ENCODE measurements at regions not wholly inside any gene's neighbourhood (a gene's known extent, or its start where the extent isn't known, plus 50 kb on each side); places are given as distances from the start of the nearest gene placed in this dataset.

DNA sequence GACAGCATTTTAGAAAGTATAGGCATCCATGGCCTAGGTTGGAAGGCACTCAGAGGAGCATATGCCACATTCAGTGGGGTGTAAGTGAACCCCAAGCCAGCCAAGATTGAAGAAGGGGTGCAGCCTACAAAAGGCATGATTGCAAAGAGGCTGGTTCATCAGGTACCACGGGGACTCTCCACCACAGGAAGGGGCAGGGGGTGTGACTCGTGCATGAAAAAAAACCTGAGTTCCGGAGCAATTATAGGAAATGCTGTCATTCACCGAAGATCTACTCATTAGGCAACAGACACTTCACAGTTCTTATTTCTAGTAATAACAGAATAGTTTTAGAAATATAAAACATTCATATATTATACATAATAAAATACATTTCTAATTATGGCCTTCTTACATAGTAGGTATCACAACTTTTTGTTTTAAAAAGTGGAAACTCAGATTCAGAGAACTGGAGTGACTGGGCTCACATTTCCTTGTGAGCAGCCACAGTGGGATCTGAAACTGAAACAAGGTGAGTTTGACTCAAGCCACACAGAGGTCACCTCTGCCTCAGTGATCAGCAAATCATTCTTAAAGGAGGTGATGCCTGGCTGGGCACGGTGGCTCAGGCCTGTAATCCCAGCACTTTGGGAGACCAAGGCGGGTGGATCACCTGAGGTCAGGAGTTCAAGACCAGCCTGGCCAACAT, 188.4 kb upstream of the GYPC start:
- Histone ChIP-seq H3K27ac (no peak overlapping the region), H3K27me3 (peaks cover 0 to 4% (median 0%) of the 10 kb centered on the region in 3 donors), H3K9me3 (no peaks in the 10 kb centered on the region), H3K4me3 (no peak overlapping the region), H3K4me1 (no peaks in the 10 kb centered on the region), H3K36me3 (no peaks in the 10 kb centered on the region)
- intact Hi-C loops (cut with DNase I; ENCODE audit: low total_unique reads) = no loop called here
- no peak for DNase-seq
- no peak for TF ChIP-seq POLR2AphosphoS5 (IDR thresholded peaks at IDR 0.05)
- no peak for TF ChIP-seq EP300 (IDR thresholded peaks at IDR 0.05)
- TF ChIP-seq, protein P1, sequence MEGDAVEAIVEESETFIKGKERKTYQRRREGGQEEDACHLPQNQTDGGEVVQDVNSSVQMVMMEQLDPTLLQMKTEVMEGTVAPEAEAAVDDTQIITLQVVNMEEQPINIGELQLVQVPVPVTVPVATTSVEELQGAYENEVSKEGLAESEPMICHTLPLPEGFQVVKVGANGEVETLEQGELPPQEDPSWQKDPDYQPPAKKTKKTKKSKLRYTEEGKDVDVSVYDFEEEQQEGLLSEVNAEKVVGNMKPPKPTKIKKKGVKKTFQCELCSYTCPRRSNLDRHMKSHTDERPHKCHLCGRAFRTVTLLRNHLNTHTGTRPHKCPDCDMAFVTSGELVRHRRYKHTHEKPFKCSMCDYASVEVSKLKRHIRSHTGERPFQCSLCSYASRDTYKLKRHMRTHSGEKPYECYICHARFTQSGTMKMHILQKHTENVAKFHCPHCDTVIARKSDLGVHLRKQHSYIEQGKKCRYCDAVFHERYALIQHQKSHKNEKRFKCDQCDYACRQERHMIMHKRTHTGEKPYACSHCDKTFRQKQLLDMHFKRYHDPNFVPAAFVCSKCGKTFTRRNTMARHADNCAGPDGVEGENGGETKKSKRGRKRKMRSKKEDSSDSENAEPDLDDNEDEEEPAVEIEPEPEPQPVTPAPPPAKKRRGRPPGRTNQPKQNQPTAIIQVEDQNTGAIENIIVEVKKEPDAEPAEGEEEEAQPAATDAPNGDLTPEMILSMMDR (IDR thresholded peaks at IDR 0.05) = no peak
- TF ChIP-seq POLR2A (IDR thresholded peaks at IDR 0.05) = no peak
- 67 to 79% (median 73%) methylated on average over 6 of the region's 6 CpGs for WGBS, 5 donors

DNA sequence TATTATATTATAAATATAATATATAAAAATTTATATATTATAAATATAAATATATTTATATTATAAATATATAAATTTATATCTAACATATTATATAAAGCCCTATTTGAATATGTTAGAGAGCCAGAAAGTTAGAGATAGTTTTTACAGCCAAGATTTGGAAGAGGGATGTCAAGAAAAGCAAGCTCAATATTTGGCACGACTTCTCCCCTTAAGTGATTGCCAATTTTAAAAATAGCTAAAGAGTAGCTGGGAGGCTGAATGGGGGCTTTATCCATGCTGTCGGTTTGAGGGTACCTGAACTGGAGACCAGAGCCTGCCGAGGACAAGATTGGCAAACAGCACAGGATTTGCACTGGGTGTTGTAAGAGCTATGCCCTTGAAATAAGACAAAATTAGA, 180.9 kb upstream of the GYPC start:
- H3K27ac ChIP-seq = no peak overlapping the region
- TF ChIP-seq EP300 (IDR thresholded peaks at IDR 0.05) (no peak), POLR2A (IDR thresholded peaks at IDR 0.05) (no peak), POLR2AphosphoS5 (IDR thresholded peaks at IDR 0.05) (no peak)
- TF ChIP-seq, protein P1 (IDR thresholded peaks at IDR 0.05) = no peak
- H3K4me1 ChIP-seq = no peaks in the 10 kb centered on the region
- no peaks in the 10 kb centered on the region for H3K27me3 ChIP-seq
- H3K36me3 ChIP-seq = no peaks in the 10 kb centered on the region
- no peak overlapping the region for H3K4me3 ChIP-seq
- no peak for DNase-seq
- 67 to 80% (median 69%) methylated on average over 3 of the region's 3 CpGs for WGBS, 5 donors
- H3K9me3 ChIP-seq = peaks cover 0 to 8% (median 3%) of the 10 kb centered on the region in 4 donors
- intact Hi-C loops (cut with DNase I; ENCODE audit: low total_unique reads) = no loop called here

DNA sequence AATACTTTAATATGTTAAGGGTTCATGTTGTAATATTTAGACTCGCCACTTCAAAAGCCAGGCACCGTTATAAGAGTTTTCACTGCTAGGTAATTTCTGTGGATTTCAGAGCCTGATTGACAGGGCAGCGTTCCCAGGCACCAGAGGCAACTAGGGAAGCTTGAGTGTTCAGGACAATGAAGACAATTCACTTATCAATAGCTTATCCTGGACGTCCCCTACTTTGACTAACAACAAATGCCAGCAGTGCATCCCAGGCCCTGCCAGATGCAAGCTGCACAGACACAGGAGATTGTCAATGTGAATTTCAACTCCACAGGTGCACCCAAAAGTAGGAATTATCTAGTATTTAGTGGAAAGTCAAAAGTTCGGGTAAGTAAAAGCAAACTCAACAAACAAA, 179.3 kb upstream of the GYPC start:
- Histone ChIP-seq H3K27ac (no peak overlapping the region), H3K4me1 (no peaks in the 10 kb centered on the region), H3K9me3 (peaks cover 0 to 8% (median 3%) of the 10 kb centered on the region in 4 donors), H3K36me3 (no peaks in the 10 kb centered on the region), H3K27me3 (no peaks in the 10 kb centered on the region), H3K4me3 (no peak overlapping the region)
- no peak for DNase-seq
- intact Hi-C loops (cut with DNase I; ENCODE audit: low total_unique reads) = no loop called here
- 48 to 63% (median 53%) methylated on average over 5 of the region's 5 CpGs for WGBS, 5 donors
- TF ChIP-seq EP300 (IDR thresholded peaks at IDR 0.05) (no peak), POLR2A (IDR thresholded peaks at IDR 0.05) (no peak), POLR2AphosphoS5 (IDR thresholded peaks at IDR 0.05) (no peak)
- TF ChIP-seq, protein P1 (IDR thresholded peaks at IDR 0.05) = no peak

DNA sequence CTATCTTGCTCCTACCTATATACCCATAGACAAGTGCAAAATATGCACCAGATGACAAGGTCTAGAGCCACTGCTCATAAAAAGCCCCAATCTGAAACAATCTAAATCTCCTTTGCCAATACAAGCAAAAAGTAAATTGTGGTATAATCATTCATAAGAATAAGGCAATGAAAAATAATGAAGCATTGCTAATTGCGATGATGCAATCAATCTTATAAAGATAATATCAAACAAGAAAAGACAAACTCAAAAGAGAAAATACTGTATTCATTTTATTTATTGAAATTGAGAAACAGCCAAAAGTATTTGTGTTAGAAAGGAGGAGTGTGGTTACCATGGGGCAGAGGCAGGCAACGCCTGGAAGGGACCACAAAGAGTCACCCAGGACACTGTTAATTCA, 175.9 kb upstream of the GYPC start:
- intact Hi-C loops (cut with DNase I; ENCODE audit: low total_unique reads) = no loop called here
- WGBS, 5 donors = 81 to 89% (median 86%) methylated on average over 2 of the region's 2 CpGs
- H3K36me3 ChIP-seq = no peaks in the 10 kb centered on the region
- no peak for DNase-seq
- H3K9me3 ChIP-seq = peaks cover 0 to 8% (median 3%) of the 10 kb centered on the region in 4 donors
- H3K27me3 ChIP-seq = no peaks in the 10 kb centered on the region
- no peak overlapping the region for H3K4me3 ChIP-seq
- H3K4me1 ChIP-seq = no peaks in the 10 kb centered on the region
- H3K27ac ChIP-seq = no peak overlapping the region
- TF ChIP-seq, protein P1 (IDR thresholded peaks at IDR 0.05) = no peak
- TF ChIP-seq POLR2A (IDR thresholded peaks at IDR 0.05) (no peak), EP300 (IDR thresholded peaks at IDR 0.05) (no peak)

All from stomach (tissue), 8 donors.